NCI-H1930 (cell line): ENCODE measurements at regions not wholly inside any gene's neighbourhood (a gene's known extent, or its start where the extent isn't known, plus 50 kb on each side); places are given as distances from the start of the nearest gene placed in this dataset.

ENCODE experiments used
- DNase-seq, 2 experiments: peaks; one replicate each; lab custom pipeline; 2025; lab: John Stamatoyannopoulos, UW

DNA sequence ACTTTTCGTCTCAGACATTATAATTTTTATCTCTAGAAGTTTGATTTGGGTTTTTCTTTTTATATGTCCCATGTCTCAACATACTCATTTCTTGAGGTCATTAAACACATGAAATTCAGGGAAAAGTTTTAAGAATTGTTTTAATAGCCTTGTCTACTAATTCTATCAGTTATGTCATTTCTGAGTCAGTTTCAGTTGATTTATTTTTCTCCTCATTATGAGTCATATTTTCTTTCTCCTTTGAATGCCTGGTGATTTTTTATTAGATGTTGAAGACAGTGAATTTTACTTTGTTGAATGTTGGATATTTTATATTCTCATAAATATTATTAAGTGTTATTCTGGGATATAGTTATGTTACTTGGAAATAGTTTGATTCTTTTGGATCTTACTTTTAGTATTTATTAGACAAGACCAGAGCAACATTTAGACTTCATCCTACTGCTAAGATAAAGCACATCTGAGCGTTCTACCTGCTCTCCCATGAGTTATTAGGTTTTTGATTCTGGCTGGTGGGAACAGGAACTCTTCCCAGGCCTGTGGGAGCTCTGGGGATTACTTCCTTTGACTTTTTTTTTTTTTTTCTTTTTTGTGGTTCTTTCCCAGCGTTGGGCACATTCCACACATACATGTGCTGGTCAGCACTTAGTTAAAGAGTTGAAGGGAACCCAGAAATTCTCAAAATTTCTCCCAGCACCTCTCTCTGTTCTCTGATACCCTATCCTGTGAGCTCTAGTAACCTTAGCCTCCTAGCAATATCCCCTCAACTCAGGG lies 1157.7 kb downstream of the BCL11B start:
- DNase-seq: no peak

- DNase-seq: no peak
These were observed 1157.1 kb downstream of the BCL11B start for GRCh38 chr14:98114946-98115345.

DNA sequence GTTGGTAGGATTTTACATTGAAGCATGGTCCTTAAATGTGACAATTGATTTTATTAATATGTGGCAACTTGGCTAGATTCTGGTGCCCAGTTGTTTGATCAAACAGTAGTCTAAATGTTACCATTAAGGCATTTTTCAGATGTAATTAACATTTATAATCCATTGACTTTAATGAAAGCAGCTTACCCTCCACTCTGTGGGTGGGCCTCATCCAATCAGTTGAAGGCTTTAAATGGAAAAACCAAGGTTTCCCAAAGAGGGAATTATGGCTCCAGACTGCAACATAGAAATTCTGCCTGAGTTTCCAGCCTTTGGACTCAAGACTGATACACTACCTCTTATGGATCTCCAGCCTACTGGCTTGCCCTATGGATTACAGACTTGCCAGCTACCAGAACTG lies 1153.2 kb downstream of the BCL11B start:
- no peak for DNase-seq

GRCh38 chr14:98119739-98120138 lies 1152.3 kb downstream of the BCL11B start:
- no peak for DNase-seq

GRCh38 chr14:98120831-98121464 lies 1151.0 kb downstream of the BCL11B start:
- DNase-seq: no peak

DNA sequence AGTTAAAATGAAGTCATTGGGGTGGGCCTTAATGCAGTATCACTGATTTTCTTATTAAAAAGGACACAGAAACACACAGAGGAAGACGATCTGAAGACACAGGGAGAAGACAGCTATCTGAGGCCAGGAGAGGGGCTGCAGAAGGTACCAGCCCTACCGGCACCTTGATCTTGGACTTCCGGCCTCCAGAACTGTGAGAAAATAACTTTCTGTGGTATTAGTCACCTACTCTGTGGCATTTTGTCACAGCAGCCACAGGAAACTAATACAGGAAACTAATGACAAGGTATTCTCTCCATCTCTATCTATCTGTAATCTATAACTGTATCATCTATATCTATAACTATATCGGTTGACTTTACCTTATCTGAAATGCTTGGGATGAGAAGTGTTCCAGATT lies 1149.5 kb downstream of the BCL11B start:
- DNase-seq: no peak

DNA sequence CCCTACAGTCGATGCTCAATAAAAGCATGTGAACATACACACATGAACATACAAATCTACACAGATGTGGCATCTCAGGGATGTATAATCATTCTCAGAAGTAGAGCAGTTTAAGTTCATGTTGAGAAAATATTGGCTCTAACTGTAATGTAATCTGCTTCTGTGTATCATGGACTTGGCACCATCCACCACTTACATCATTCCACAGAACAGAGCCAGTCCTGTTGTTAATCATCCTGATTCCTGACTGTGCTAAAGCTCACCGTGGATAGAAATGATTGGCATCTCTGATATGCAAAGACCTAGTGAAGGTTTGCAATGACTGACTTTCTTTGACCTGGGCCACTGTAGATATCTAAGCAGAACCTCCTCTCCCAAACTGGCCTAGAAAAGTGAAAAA lies 1141.3 kb downstream of the BCL11B start:
- no peak for DNase-seq

DNA sequence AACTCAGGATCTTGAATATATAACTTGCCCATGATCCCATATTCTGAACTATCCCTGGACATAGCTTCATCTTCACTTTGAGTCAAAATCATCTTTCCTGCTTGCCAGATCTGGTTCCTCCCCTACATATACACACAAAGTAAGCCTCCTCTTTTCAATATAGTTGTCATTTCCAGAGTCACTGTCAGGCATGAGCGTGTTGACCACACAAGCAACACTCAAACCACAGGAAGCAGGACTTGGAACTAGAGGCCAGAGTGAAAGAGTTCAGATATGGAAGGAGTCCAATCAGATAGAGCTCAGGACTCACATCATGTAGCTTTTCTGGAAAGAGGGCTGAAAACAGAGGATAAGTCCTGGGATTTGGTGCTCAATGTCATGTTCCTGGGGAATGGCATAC lies 1140.6 kb downstream of the BCL11B start:
- DNase-seq: no peak

GRCh38 chr14:98133806-98134205 lies 1138.2 kb downstream of the BCL11B start:
- no peak for DNase-seq

DNA sequence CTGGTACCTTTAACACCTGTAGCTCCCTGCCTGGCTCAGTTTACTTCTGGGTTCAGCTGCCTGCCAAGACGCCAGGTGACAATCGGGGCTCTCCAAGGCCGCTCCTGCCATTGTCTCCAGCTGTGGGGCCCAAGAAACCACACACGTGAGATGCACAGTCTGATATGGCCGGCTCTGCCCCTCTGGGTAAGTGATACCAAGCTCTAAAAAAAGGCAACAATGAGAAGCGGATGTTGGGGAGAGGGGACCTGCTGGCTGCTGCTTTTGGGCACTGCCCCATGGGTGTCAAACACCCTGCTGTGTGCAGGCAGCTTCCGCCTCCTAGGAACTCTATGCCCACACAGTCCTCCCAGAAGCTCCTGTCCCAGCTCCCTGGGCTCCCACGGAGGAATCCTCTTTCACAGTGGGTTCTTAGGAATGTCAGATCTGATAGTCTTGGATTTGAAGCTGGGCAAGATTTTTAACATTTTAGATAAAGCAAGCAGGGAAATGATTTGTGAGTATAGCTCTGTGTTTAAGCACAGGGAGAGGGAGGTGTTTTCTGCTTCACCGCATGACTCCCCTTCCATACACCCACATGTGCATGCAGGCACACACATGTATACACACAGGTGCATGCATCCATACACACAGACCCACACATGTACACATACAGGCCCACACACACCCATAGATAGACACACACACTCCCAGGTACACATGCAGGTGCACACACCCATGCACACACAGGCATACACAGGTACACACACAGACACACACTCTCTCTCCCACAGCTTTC lies 1135.8 kb downstream of the BCL11B start:
- no peak for DNase-seq

- peak; percentile 56 to 91 for DNase-seq
These were observed 1134.6 kb downstream of the BCL11B start for GRCh38 chr14:98137131-98138025.

DNA sequence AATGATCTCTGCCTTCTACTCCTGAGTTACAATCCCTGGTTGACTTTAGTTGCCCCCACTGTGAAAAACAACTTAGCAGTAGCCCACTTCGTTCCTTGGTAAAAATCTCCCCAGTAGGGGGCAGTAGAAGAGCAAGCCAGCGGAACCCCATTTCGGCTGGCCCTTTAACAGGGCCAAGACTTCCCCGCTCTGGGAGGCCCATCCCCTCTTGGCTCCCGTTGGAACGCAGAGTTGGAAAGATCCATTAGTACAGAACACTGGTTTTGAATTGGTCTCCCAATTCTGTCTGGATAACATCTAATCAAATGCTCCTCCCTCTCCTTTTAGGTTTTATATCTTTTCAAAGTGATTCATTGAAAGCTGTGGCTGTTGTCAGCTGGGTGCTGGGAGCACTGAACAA lies 1133.3 kb downstream of the BCL11B start:
- DNase-seq: peak in 1 of 2 experiments; percentile 46

GRCh38 chr14:98140862-98141530 lies 1131.0 kb downstream of the BCL11B start:
- DNase-seq: no peak

GRCh38 chr14:98143566-98143965 lies 1128.4 kb downstream of the BCL11B start:
- DNase-seq: no peak

DNA sequence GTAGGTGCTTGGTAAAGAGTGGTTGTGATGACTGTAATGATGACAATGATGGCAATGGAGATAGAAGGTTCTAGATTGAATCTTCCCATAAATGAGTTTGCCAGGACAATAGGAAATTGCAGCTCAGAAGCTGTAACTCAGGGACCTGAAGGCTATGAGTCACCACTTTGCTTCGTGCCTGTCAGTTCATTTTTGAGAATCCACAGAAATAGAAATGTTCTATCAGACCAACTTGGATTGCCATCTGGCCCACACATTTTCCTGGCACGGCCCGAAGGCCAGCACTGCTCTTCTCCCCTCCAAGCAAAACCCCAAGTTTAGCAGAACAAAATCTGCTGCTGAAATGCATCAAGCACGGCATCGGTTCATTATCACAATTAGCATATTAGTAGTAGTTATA lies 1127.0 kb downstream of the BCL11B start:
- no peak for DNase-seq

DNA sequence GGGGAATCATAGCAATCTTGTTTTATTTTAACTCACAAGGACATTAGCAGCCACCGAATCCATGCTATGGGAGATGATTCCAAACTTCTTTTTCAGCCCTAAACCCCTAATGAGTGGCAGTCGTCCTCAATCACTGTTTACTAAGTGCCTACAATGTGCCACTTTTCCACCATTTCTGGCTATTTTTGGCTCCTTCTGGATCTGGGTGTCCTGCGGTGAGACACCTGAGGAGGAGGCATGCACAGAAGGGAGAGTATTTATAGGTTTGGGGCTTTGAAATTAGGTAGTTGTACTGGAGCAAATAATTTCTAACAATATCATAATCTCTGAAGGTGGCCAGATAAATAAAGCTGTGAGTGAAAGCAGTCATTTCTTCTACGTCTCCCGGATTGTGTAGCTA lies 1125.6 kb downstream of the BCL11B start:
- no peak for DNase-seq

DNA sequence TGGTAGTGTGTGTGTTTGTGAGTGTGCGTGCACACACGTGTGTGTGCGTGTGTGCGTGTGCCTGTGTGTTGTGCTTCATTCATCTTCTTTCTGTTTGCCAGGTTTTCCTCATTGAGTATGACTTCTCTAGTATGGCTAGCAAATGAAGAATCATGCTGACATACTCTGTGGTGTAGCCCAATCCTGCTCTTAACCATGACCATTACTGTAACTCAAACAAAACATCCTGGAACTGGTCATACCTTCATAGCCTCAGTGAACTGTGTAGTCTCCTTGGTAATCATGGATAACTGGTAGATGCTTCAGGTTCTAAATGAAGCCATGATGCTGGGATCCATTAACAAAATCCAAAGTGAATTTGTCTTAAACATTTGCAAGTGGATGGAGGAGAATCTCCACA lies 1117.7 kb downstream of the BCL11B start:
- no peak for DNase-seq

DNA sequence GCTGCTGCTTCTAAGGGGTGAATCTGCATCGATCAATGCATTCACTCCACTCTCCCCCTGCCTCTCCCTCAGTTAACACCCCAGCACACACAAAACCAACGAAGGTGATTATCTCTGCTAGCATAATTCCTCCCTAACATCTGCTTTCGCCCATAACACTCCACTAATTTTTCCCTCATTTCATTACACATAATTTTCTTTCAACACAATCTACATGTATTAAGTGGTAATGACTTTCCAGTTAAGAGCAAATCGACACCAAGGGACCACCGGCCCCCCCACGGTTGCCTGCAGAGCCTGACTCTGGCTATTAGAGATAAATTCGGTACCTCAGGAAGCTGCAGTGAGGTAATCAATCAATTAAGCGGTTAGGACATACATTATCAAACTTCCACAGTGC lies 1115.6 kb downstream of the BCL11B start:
- DNase-seq: no peak

DNA sequence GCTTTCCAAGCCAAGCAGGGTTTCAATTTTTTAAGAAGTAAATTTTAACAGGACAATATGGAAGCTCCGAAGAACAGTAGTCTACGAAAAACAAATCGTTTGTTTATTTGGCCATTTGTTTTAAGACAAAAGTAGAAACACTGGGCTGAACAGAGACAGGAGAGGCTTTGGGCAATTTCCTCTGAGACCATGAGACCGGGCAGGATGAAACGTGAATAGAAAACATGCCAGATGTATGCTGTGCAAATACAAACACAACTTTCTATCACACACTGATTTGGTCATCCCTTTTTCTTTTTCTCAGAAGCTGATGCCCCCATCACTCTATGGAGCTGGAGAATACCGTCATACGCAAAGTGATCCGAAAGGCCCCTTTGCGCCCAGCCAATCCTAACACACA lies 1111.1 kb downstream of the BCL11B start:
- no peak for DNase-seq

DNA sequence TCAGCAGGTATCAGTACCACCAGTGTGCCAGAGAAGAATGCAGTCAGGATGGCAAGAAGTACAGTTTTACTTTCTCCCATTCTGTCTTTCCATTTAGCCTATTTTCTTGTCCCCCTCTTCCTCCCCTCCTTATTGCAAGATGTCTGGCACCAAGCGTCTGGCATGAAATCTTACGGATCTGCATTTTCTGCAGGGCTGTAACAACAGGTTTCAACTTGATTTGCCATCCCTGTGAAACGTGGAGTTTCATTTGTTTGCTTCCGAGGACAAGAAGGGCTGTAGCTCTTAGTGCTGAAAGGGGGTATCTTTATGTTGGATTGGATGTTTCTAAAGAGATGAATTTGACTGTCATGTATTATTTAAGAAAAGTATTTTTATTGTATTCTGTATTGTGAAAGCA lies 1110.6 kb downstream of the BCL11B start:
- DNase-seq: no peak
